HepG2 (cell line): ENCODE measurements at regions not wholly inside any gene's neighbourhood (a gene's known extent, or its start where the extent isn't known, plus 50 kb on each side); places are given as distances from the start of the nearest gene placed in this dataset.

Source experiments
- ATAC-seq: fragments of 200-7000 bp; cut with Tn5 transposase; 3 replicates; pipeline ENCODE4 v1.9.1; 2020; ENCODE audit warnings: mild to moderate bottlenecking, moderate library complexity
- BruUV-seq: library from RNA; stranded (reverse); fragments of 400-500 nt; replicated peaks from 2 replicates; lab custom pipeline; 2021; lab: Mats Ljungman, UMichigan
- CTCF ChIA-PET: fragments of 300-600 bp; formaldehyde crosslinking; extraction: SDS; loops from one replicate; lab custom pipeline; 2021; ENCODE audit warnings: low total read pairs, inconsistent platforms, low intra/inter-chr PET ratio; lab: Yijun Ruan, JAX
- POLR2A ChIA-PET: fragments of 350-600 bp; sonication (Branson Sonifier 250); formaldehyde crosslinking; loops from one replicate; lab custom pipeline; 2020; ENCODE audit warnings: antibody characterized with exemption, inconsistent platforms; lab: Yijun Ruan, JAX
- DNase-seq: peaks from one replicate; pipeline ENCODE4 v3.0.0-alpha.2; 2015; ENCODE audit warnings: low spot score
- FAIRE-seq: peaks from 3 replicates; lab custom pipeline; 2011; peaks lifted over from hg19 to GRCh38; lab: Jason Lieb, UNC
- H2AFZ ChIP-seq: one replicate; pipeline ENCODE4 v1.6.1; 2011; ENCODE audit warnings: low read length, inconsistent platforms
- H3K27ac ChIP-seq: fragments of 300-600 bp; 3 replicates; pipeline ENCODE4 v1.8.0; 2011; ENCODE audit warnings: mixed run types, mild to moderate bottlenecking, mixed read lengths, low read length, inconsistent platforms; ENCODE audit not compliant: insufficient read depth; ENCODE audit errors: extremely low read length
- H3K27me3 ChIP-seq, 2 experiments: fragments of 200-600 bp in 1 of 2; 2 replicates in 1 of 2; 3 replicates in 1 of 2; pipeline versions ENCODE4 v1.6.0 to v1.8.0; 2011; ENCODE audit warnings: low read length in 2 of 2, mild to moderate bottlenecking in 2 of 2, moderate library complexity in 2 of 2, inconsistent platforms in 1 of 2; ENCODE audit not compliant: insufficient read depth in 2 of 2, control insufficient read depth in 1 of 2
- H3K36me3 ChIP-seq, 2 experiments: fragments of 200-600 bp in 1 of 2; replicated peaks in 1 of 2; 2 replicates in 1 of 2; 3 replicates in 1 of 2; pipeline versions ENCODE4 v1.5.1 to v1.8.0; 2011; ENCODE audit warnings: low read length in 2 of 2, inconsistent platforms in 1 of 2; ENCODE audit not compliant: insufficient read depth in 2 of 2, control insufficient read depth in 1 of 2
- H3K4me1 ChIP-seq: 2 replicates; pipeline ENCODE4 v1.5.1; 2012; ENCODE audit warnings: low read length, inconsistent platforms; ENCODE audit not compliant: insufficient read depth
- H3K4me2 ChIP-seq: 2 replicates; pipeline ENCODE4 v1.6.0; 2011; ENCODE audit warnings: low read depth, low read length, inconsistent platforms
- H3K4me3 ChIP-seq, 3 experiments: fragments of 200-600 bp in 1 of 3; sonication (generic), shearing (Covaris generic) in 1 of 3; replicated peaks in 1 of 3; 2 replicates each; pipeline ENCODE4 v1.5.1; 2011 to 2016; ENCODE audit warnings: low read length in 3 of 3, inconsistent platforms in 2 of 3, low read depth in 2 of 3, mild to moderate bottlenecking in 2 of 3, control low read depth in 1 of 3, mixed read lengths in 1 of 3; ENCODE audit not compliant: insufficient read depth in 1 of 3
- H3K79me2 ChIP-seq: one replicate; pipeline ENCODE4 v1.6.1; 2011; ENCODE audit warnings: low read length, inconsistent platforms; ENCODE audit not compliant: insufficient read depth
- H3K9ac ChIP-seq: 2 replicates; pipeline ENCODE4 v1.6.0; 2011; ENCODE audit warnings: mild to moderate bottlenecking, low read depth, low read length, inconsistent platforms; ENCODE audit not compliant: insufficient read depth
- H3K9me3 ChIP-seq: 2 replicates; pipeline ENCODE4 v1.5.1; 2012; ENCODE audit warnings: mild to moderate bottlenecking, low read length
- H4K20me1 ChIP-seq: 2 replicates; pipeline ENCODE4 v1.6.0; 2011; ENCODE audit warnings: inconsistent platforms, mild to moderate bottlenecking, low read length, moderate library complexity; ENCODE audit not compliant: insufficient read depth
- ARHGAP35 ChIP-seq: sonication (generic); formaldehyde crosslinking; IDR thresholded peaks from 2 replicates; pipeline ENCODE4 v1.9.0; 2022; ENCODE audit warnings: mild to moderate bottlenecking, inconsistent platforms, moderate library complexity, missing genetic modification reagents, borderline replicate concordance
- CEBPB ChIP-seq: IDR thresholded peaks from 2 replicates; pipeline ENCODE4 v1.6.1; 2011; ENCODE audit warnings: low read depth, low read length, improper control_type of control experiment, borderline replicate concordance
- HINFP ChIP-seq: sonication (generic); formaldehyde crosslinking; IDR thresholded peaks from 2 replicates; pipeline ENCODE4 v1.4.0; 2020; ENCODE audit warnings: low read depth, mild to moderate bottlenecking, missing genetic modification reagents
- HNF4G ChIP-seq, 2 experiments: sonication (generic) in 1 of 2; formaldehyde crosslinking in 1 of 2; IDR thresholded peaks; 2 replicates each; pipeline versions ENCODE4 v1.4.0 to v1.6.1; 2011 to 2020; ENCODE audit warnings: borderline replicate concordance in 2 of 2, low read depth in 2 of 2, mild to moderate bottlenecking in 2 of 2, low read length in 1 of 2, missing genetic modification reagents in 1 of 2, moderate library complexity in 1 of 2
- LCORL ChIP-seq, 2 experiments: fragments of 450-650 bp in 1 of 2; sonication (generic) in 1 of 2; formaldehyde crosslinking in 1 of 2; IDR thresholded peaks; 2 replicates each; pipeline versions ENCODE4 v1.5.0 to v1.6.1; 2017 to 2020; ENCODE audit warnings: antibody characterized with exemption in 1 of 2, missing genetic modification reagents in 1 of 2
- NKX3-1 ChIP-seq: sonication (generic); formaldehyde crosslinking; IDR thresholded peaks from 2 replicates; pipeline ENCODE4 v1.5.0; 2020; ENCODE audit warnings: missing genetic modification reagents
- SOX13 ChIP-seq, 3 experiments: fragments of 450-650 bp in 1 of 3; sonication (generic) in 1 of 3; formaldehyde crosslinking in 1 of 3; IDR thresholded peaks in 2 of 3; conservative IDR thresholded peaks in 1 of 3; 2 replicates each; pipeline versions ENCODE4 v1.5.0 to v1.6.1; 2016 to 2020; ENCODE audit warnings: antibody characterized with exemption in 1 of 3, mild to moderate bottlenecking in 1 of 3, missing compliant biosample characterization in 1 of 3, missing genetic modification reagents in 1 of 3, moderate library complexity in 1 of 3
- SRSF9 ChIP-seq: fragments of 200-400 bp; formaldehyde crosslinking; IDR thresholded peaks from 2 replicates; pipeline ENCODE4 v1.6.1; 2018; ENCODE audit warnings: borderline replicate concordance, mild to moderate bottlenecking, low read depth, low read length; ENCODE audit not compliant: insufficient read depth, poor library complexity, severe bottlenecking
- TFDP1 ChIP-seq: IDR thresholded peaks from 2 replicates; pipeline ENCODE4 v1.6.1; 2016; ENCODE audit warnings: missing compliant biosample characterization, missing genetic modification reagents, borderline replicate concordance
- ZBTB21 ChIP-seq: sonication (generic); formaldehyde crosslinking; IDR thresholded peaks from 2 replicates; pipeline ENCODE4 v1.4.0; 2020; ENCODE audit warnings: missing genetic modification reagents
- ZBTB7B ChIP-seq: sonication (generic); formaldehyde crosslinking; IDR thresholded peaks from 2 replicates; pipeline ENCODE4 v1.4.0; 2020; ENCODE audit warnings: missing genetic modification reagents
- ZEB1 ChIP-seq: IDR thresholded peaks from 2 replicates; pipeline ENCODE4 v1.6.1; 2012; ENCODE audit warnings: mild to moderate bottlenecking, low read depth, inconsistent platforms; ENCODE audit not compliant: insufficient replicate concordance
- ZFP36L1 ChIP-seq: sonication (generic); formaldehyde crosslinking; IDR thresholded peaks from 2 replicates; pipeline ENCODE4 v1.8.0; 2022; ENCODE audit warnings: mild to moderate bottlenecking, missing genetic modification reagents, moderate library complexity
- ZFYVE20 ChIP-seq: sonication (generic); formaldehyde crosslinking; IDR thresholded peaks from 2 replicates; pipeline ENCODE4 v1.8.0; 2023; ENCODE audit warnings: low read depth, mild to moderate bottlenecking, moderate library complexity, missing genetic modification reagents, borderline replicate concordance
- ZHX1 ChIP-seq: sonication (generic); formaldehyde crosslinking; IDR thresholded peaks from 2 replicates; pipeline ENCODE4 v1.8.1; 2022; ENCODE audit warnings: low read depth, mild to moderate bottlenecking, missing genetic modification reagents
- ZNF678 ChIP-seq: sonication (generic); formaldehyde crosslinking; IDR thresholded peaks from 2 replicates; pipeline ENCODE4 v1.4.0; 2020; ENCODE audit warnings: mild to moderate bottlenecking, missing genetic modification reagents
- ZNF775 ChIP-seq: sonication (generic); formaldehyde crosslinking; IDR thresholded peaks from 2 replicates; pipeline ENCODE4 v1.4.0; 2020; ENCODE audit warnings: missing genetic modification reagents, mild to moderate bottlenecking, moderate library complexity, borderline replicate concordance
- WGBS: methylation state at CpG from one replicate; pipeline ENCODE4 v1.1.6; 2017; ENCODE audit warnings: low lambda C conversion rate; 5-methylcytosine and 5-hydroxymethylcytosine counted together
- in situ Hi-C: cut with HindIII; loops from 2 replicates; pipeline ENCODE4 v1.10.0; 2017; ENCODE audit warnings: low pct_unique_long_range_greater_than_20kb; ENCODE audit not compliant: extremely low pct_ligation_motif_present
- intact Hi-C: fragments of 100-400 bp; cut with micrococcal nuclease; formaldehyde crosslinking; loops from one replicate; pipeline ENCODE4 v1.10.0; 2022; ENCODE audit not compliant: unreplicated experiment

GRCh38 chr6:795046-795685, 102.2 kb upstream of the EXOC2 start:
- FAIRE-seq (no peak), DNase-seq (no peak), ATAC-seq (no peak)
- Histone ChIP-seq H3K4me2 (no peak overlapping the region), H3K9me3 (no peaks in the 10 kb centered on the region), H3K27ac (no peak overlapping the region), H3K79me2 (no peaks in the 10 kb centered on the region), H2AFZ (no peak overlapping the region), H3K4me3 (no peak overlapping the region), H3K27me3 (peaks cover 4 to 73% of the 10 kb centered on the region in 2 experiments), H3K4me1 (no peaks in the 10 kb centered on the region), H3K36me3 (no peaks in the 10 kb centered on the region), H4K20me1 (no peaks in the 10 kb centered on the region), H3K9ac (no peak overlapping the region)
- no TSS peak for BruUV-seq
- ChIA-PET CTCF (no interaction called here), POLR2A (no interaction called here)
- intact Hi-C loops (loop anchor here (10.0 kb wide), 1 partner anchor 110 kb away; no protein-coding TSS in a partner anchor), in situ Hi-C loops (loop anchor here (5.0 kb wide), 1 partner anchor 587 kb away; no protein-coding TSS in a partner anchor)
- TF ChIP-seq SRSF9: no peak
- no peak for TF ChIP-seq HNF4G (IDR thresholded peaks at IDR 0.05; ENCODE audit: borderline replicate concordance, low read depth, low read length)
- no peak for TF ChIP-seq HNF4G (CRISPR knock-in tag; IDR thresholded peaks at IDR 0.05; ENCODE audit: borderline replicate concordance, low read depth)
- TF ChIP-seq ZNF775 (CRISPR knock-in tag): no peak
- TF ChIP-seq TFDP1: no peak
- TF ChIP-seq ARHGAP35 (CRISPR knock-in tag): no peak
- no peak for TF ChIP-seq ZEB1
- no peak for TF ChIP-seq ZFP36L1 (CRISPR knock-in tag)
- no peak for TF ChIP-seq CEBPB
- TF ChIP-seq HINFP (CRISPR knock-in tag): no peak
- TF ChIP-seq ZBTB21 (CRISPR knock-in tag): no peak
- no peak for TF ChIP-seq ZHX1 (CRISPR knock-in tag)
- TF ChIP-seq ZNF678 (CRISPR knock-in tag): no peak
- TF ChIP-seq ZFYVE20: no peak
- TF ChIP-seq LCORL (IDR thresholded peaks at IDR 0.05): no peak
- no peak for TF ChIP-seq LCORL (CRISPR knock-in tag; IDR thresholded peaks at IDR 0.05)
- TF ChIP-seq SOX13 (IDR thresholded peaks at IDR 0.05): no peak
- no peak for TF ChIP-seq SOX13 (CRISPR knock-in tag; conservative IDR thresholded peaks at IDR 0.05 in 1 of 2, IDR thresholded peaks at IDR 0.05 in 1 of 2)
- TF ChIP-seq NKX3-1: no peak
- TF ChIP-seq ZBTB7B (CRISPR knock-in tag): no peak
- WGBS: 8% methylated on average over 11 of the region's 11 CpGs
